ENCODE measurements at regions not wholly inside any gene's neighbourhood (a gene's known extent, or its start where the extent isn't known, plus 50 kb on each side); places are given as distances from the start of the nearest gene placed in this dataset.
"Not testable (repeated sequence)": the region's sequence is repeated elsewhere in the genome, so short reads cannot be mapped to it uniquely, and the experiment has no call there.

DNA sequence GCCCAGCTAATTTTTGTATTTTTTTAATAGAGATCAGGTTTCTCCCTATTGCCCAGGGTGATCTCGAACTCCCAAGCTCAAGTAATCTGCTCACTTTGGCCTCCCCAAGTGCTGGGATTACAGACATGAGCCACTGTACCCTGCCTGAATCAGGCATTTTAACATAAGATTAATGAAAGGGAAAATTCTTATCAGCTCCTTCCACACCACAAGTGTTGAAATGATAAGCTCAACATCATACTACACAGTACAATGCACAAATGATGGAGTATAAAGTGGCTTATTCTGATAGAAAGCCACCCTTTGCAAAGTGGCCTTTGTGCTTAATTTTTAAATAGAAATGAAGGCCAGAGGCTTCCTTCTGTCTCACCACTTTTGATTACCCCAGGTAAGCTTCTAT, 71.3 kb upstream of the MCHR2 start:
- no peak overlapping the region for H3K27ac ChIP-seq
- intact Hi-C loops (cut with DNase I): no loop called here
- no peaks in the 10 kb centered on the region for H3K27me3 ChIP-seq (ENCODE audit: low read depth)
- H3K9me3 ChIP-seq: peaks cover 14% of the 10 kb centered on the region
- TF ChIP-seq, protein P1, sequence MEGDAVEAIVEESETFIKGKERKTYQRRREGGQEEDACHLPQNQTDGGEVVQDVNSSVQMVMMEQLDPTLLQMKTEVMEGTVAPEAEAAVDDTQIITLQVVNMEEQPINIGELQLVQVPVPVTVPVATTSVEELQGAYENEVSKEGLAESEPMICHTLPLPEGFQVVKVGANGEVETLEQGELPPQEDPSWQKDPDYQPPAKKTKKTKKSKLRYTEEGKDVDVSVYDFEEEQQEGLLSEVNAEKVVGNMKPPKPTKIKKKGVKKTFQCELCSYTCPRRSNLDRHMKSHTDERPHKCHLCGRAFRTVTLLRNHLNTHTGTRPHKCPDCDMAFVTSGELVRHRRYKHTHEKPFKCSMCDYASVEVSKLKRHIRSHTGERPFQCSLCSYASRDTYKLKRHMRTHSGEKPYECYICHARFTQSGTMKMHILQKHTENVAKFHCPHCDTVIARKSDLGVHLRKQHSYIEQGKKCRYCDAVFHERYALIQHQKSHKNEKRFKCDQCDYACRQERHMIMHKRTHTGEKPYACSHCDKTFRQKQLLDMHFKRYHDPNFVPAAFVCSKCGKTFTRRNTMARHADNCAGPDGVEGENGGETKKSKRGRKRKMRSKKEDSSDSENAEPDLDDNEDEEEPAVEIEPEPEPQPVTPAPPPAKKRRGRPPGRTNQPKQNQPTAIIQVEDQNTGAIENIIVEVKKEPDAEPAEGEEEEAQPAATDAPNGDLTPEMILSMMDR (IDR thresholded peaks at IDR 0.05): no peak
- H3K4me1 ChIP-seq: no peaks in the 10 kb centered on the region
- DNase-seq (no peak), ATAC-seq (no peak)
- H3K36me3 ChIP-seq: no peaks in the 10 kb centered on the region
- no peak overlapping the region for H3K4me3 ChIP-seq

DNA sequence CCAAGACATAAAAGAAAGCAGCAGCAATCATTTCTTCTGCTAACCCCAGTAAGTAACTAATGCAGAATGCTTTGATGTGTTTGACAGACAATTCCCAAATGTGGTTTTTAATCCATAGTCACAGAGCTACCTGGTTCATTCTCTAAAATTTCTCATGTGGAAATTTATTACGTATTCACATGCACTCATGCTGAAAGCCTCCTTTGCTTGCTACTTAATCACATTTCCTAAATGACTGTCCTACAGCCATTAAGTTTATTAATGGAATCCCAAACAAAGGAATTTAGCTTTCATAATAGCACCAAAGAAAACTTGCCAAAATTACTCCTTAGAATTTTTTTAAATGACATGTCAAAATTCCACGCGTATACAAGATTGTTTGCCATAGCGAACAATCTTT, 68.6 kb upstream of the MCHR2 start:
- Histone ChIP-seq H3K4me3 (no peak overlapping the region), H3K4me1 (no peaks in the 10 kb centered on the region), H3K27me3 (ENCODE audit: low read depth) (no peaks in the 10 kb centered on the region), H3K27ac (no peak overlapping the region), H3K36me3 (no peaks in the 10 kb centered on the region), H3K9me3 (no peaks in the 10 kb centered on the region)
- DNase-seq (no peak), ATAC-seq (no peak)
- intact Hi-C loops (cut with DNase I): no loop called here
- TF ChIP-seq, protein P1 (IDR thresholded peaks at IDR 0.05): no peak

DNA sequence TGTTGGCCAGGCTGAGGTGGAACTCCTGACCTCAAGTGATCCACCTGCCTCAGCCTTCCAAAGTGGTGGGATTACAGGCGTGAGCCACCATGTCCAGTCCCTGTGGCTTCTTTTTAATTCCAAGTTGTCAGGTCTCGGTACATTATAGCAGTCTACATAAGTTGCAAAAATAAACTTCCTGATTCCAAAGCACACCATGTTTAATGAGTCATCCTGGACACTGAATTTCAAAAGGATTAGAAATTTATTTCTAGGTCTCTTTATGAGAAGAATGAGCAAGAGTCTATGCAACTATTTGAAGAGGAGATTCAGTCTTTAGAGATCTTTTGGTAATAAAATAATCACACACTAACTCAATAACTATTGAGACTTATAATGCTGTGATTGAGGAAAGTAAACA, 63.9 kb upstream of the MCHR2 start:
- ATAC-seq: no peak
- Histone ChIP-seq H3K4me3 (no peak overlapping the region), H3K27me3 (ENCODE audit: low read depth) (no peaks in the 10 kb centered on the region), H3K9me3 (no peaks in the 10 kb centered on the region), H3K4me1 (no peaks in the 10 kb centered on the region), H3K36me3 (no peaks in the 10 kb centered on the region), H3K27ac (no peak overlapping the region)
- DNase-seq: no peak
- TF ChIP-seq, protein P1 (IDR thresholded peaks at IDR 0.05): no peak
- intact Hi-C loops (cut with DNase I): no loop called here

DNA sequence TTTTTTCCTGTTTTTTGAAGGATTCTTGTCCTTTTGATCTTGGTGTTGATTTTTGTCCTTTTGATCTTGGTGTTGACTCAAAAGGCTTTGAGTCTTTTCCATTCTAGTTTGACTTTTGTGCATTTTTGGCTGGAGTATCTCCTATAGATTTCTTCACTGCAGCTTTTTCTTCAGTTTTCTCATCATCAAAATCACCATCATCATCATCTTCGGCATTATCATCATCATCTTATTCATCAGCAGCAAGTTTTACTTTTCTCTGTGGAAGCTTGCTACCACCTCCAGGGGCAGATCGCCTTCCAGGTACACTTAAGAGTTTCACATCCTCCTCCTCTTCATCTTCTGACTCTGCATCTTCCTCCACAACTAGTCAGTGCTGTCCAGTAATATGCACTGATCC, 56.5 kb upstream of the MCHR2 start:
- H3K27ac ChIP-seq: no peak overlapping the region
- no peaks in the 10 kb centered on the region for H3K4me1 ChIP-seq
- no peaks in the 10 kb centered on the region for H3K36me3 ChIP-seq
- intact Hi-C loops (cut with DNase I): no loop called here
- no peaks in the 10 kb centered on the region for H3K27me3 ChIP-seq (ENCODE audit: low read depth)
- TF ChIP-seq, protein P1 (IDR thresholded peaks at IDR 0.05): no peak
- no peak overlapping the region for H3K4me3 ChIP-seq
- ATAC-seq (no peak), DNase-seq (no peak)
- H3K9me3 ChIP-seq: no peaks in the 10 kb centered on the region

DNA sequence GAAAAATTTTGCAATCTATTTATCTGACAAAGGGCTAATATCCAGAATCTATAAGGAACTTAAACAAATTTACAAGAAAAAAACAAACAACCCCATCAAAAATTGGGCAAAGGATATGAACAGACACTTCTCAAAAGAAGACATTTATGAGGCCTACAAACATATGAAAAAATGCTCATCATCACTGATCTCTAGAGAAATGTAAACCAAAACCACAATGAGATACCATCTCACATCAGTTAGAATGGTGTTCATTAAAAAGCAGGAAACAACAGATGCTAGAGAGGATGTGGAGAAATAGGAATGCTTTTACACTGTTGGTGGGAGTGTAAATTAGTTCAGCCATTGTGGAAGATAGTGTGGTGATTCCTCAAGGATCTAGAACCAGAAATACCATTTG, 49.9 kb upstream of the MCHR2 start:
- H3K4me1 ChIP-seq; intact Hi-C loops (cut with DNase I); H3K27me3 ChIP-seq (ENCODE audit: low read depth); H3K36me3 ChIP-seq; ATAC-seq; H3K4me3 ChIP-seq; H3K27ac ChIP-seq; H3K9me3 ChIP-seq; DNase-seq: not testable (repeated sequence)
